Activated naive CD8-positive, alpha-beta T cell treated with anti-CD3 and anti-CD28 coated beads, Interleukin-2, amount 10 ng/mL, durations not matched to agents 7 days and 5 days (primary cell): ENCODE measurements at regions not wholly inside any gene's neighbourhood (a gene's known extent, or its start where the extent isn't known, plus 50 kb on each side); places are given as distances from the start of the nearest gene placed in this dataset.

Source experiments
- ATAC-seq: fragments of 150-1000 bp; cut with Tn5 transposase; one replicate; pipeline ENCODE4 v1.10.0; 2021; ENCODE audit warnings: low read depth, moderate library complexity
- POLR2A ChIA-PET: fragments of 350-600 bp; sonication (Branson Sonifier 250); formaldehyde crosslinking; loops from one replicate; lab custom pipeline; 2021; ENCODE audit warnings: antibody characterized with exemption; lab: Charles Lee
- DNase-seq: peaks from one replicate; pipeline ENCODE4 v3.0.0; 2021
- H3K27ac Mint-ChIP-seq: one replicate; pipeline ENCODE4 v1.8.0; 2022; ENCODE audit warnings: mild to moderate bottlenecking, mixed read lengths
- H3K27me3 Mint-ChIP-seq: one replicate; pipeline ENCODE4 v1.8.0; 2022; ENCODE audit warnings: mild to moderate bottlenecking, moderate library complexity, mixed read lengths
- H3K36me3 Mint-ChIP-seq: one replicate; pipeline ENCODE4 v1.8.0; 2021; ENCODE audit warnings: mild to moderate bottlenecking, mixed read lengths
- H3K4me1 Mint-ChIP-seq: one replicate; pipeline ENCODE4 v1.8.0; 2021; ENCODE audit warnings: mixed read lengths
- H3K4me3 Mint-ChIP-seq: one replicate; pipeline ENCODE4 v1.8.0; 2022; ENCODE audit warnings: mild to moderate bottlenecking, moderate library complexity, mixed read lengths
- H3K9me3 Mint-ChIP-seq: one replicate; pipeline ENCODE4 v1.8.0; 2021; ENCODE audit warnings: mixed read lengths

- POLR2A ChIA-PET: interaction anchor here (1.2 kb wide), 1 partner anchor 12 kb away, joined by 4 read pairs; no protein-coding TSS in a partner anchor
- ATAC-seq: no peak
- peaks cover 13% of the 10 kb centered on the region for H3K4me1 Mint-ChIP-seq
These were observed 86.1 kb upstream of the BZW1 start for GRCh38 chr2:200725596-200725995.

GRCh38 chr2:200728630-200729029 is 83.1 kb upstream of the BZW1 start:
- no peak for DNase-seq
- Mint-ChIP-seq H3K4me1 (peaks cover 13% of the 10 kb centered on the region), H3K27ac (no peak overlapping the region), H3K27me3 (peaks cover 17% of the 10 kb centered on the region), H3K9me3 (no peaks in the 10 kb centered on the region), H3K36me3 (no peaks in the 10 kb centered on the region), H3K4me3 (no peak overlapping the region)
- POLR2A ChIA-PET: no interaction called here
- ATAC-seq: no peak

More at GRCh38 chr2:200725596-200725995, 86.1 kb upstream of the BZW1 start:
- peaks cover 3% of the 10 kb centered on the region for H3K36me3 Mint-ChIP-seq
- H3K27ac Mint-ChIP-seq: no peak overlapping the region
- H3K4me3 Mint-ChIP-seq: no peak overlapping the region
- peaks cover under 1% of the 10 kb centered on the region for H3K9me3 Mint-ChIP-seq
- no peak for DNase-seq
- H3K27me3 Mint-ChIP-seq: peaks cover 19% of the 10 kb centered on the region

GRCh38 chr2:200730302-200730701 is 81.4 kb upstream of the BZW1 start:
- peaks cover 16% of the 10 kb centered on the region for H3K4me1 Mint-ChIP-seq
- H3K36me3 Mint-ChIP-seq: no peaks in the 10 kb centered on the region
- H3K4me3 Mint-ChIP-seq: no peak overlapping the region
- ATAC-seq (no peak), DNase-seq (no peak)
- H3K9me3 Mint-ChIP-seq: no peaks in the 10 kb centered on the region
- H3K27ac Mint-ChIP-seq: no peak overlapping the region
- H3K27me3 Mint-ChIP-seq: peaks cover 12% of the 10 kb centered on the region
- POLR2A ChIA-PET: no interaction called here

- no peak for DNase-seq
- H3K4me1 Mint-ChIP-seq: peaks cover 16% of the 10 kb centered on the region
- no peak overlapping the region for H3K4me3 Mint-ChIP-seq
- H3K27me3 Mint-ChIP-seq: peaks cover 12% of the 10 kb centered on the region
- no peaks in the 10 kb centered on the region for H3K36me3 Mint-ChIP-seq
- POLR2A ChIA-PET: no interaction called here
- no peak for ATAC-seq
- no peak overlapping the region for H3K27ac Mint-ChIP-seq
- no peaks in the 10 kb centered on the region for H3K9me3 Mint-ChIP-seq
These were observed 80.8 kb upstream of the BZW1 start for GRCh38 chr2:200730960-200731359.

- ATAC-seq (no peak), DNase-seq (no peak)
- H3K9me3 Mint-ChIP-seq: no peaks in the 10 kb centered on the region
- no peaks in the 10 kb centered on the region for H3K36me3 Mint-ChIP-seq
- H3K27me3 Mint-ChIP-seq: peaks cover 5% of the 10 kb centered on the region
- peaks cover 9% of the 10 kb centered on the region for H3K4me1 Mint-ChIP-seq
- no peak overlapping the region for H3K27ac Mint-ChIP-seq
- POLR2A ChIA-PET: no interaction called here
- no peak overlapping the region for H3K4me3 Mint-ChIP-seq
These were observed 78.8 kb upstream of the BZW1 start for GRCh38 chr2:200732866-200733265.

DNA sequence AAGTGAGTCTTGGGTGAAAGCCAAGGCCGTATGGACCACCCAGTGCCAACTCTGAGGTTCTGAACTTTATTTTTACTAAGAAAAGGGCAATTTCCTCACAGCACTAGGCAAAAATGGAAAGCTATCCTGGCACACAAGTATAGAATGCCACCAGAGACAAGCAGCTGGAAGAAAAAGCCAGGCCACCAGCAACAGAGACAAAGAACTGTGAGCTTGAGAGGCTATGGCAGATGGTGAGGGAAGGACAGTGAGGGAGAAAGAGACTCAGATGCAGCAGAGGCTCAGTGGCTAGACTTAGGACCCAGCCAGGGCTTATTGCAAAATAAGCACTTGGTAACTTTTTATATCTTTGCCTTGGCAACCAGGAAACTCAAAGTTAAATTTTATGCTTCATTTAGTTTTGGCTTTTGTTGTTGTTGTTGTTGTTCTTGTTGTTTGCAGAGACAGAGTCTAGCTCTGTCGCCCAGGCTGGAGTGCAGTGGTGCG is 78.0 kb upstream of the BZW1 start:
- Mint-ChIP-seq H3K9me3 (no peaks in the 10 kb centered on the region), H3K36me3 (no peaks in the 10 kb centered on the region), H3K27me3 (peaks cover 5% of the 10 kb centered on the region), H3K4me1 (peaks cover 9% of the 10 kb centered on the region), H3K27ac (no peak overlapping the region), H3K4me3 (no peak overlapping the region)
- DNase-seq (no peak), ATAC-seq (no peak)
- POLR2A ChIA-PET: no interaction called here

GRCh38 chr2:200735061-200735460 is 76.6 kb upstream of the BZW1 start:
- no peaks in the 10 kb centered on the region for H3K36me3 Mint-ChIP-seq
- ATAC-seq (no peak), DNase-seq (no peak)
- peaks cover 14% of the 10 kb centered on the region for H3K27me3 Mint-ChIP-seq
- peaks cover 9% of the 10 kb centered on the region for H3K4me1 Mint-ChIP-seq
- no peaks in the 10 kb centered on the region for H3K9me3 Mint-ChIP-seq
- no peak overlapping the region for H3K4me3 Mint-ChIP-seq
- H3K27ac Mint-ChIP-seq: no peak overlapping the region
- POLR2A ChIA-PET: interaction anchor here (1.0 kb wide), 1 partner anchor 22 kb away, joined by 5 read pairs; no protein-coding TSS in a partner anchor

GRCh38 chr2:200736646-200737274 is 75.0 kb upstream of the BZW1 start:
- Mint-ChIP-seq H3K9me3 (no peaks in the 10 kb centered on the region), H3K4me3 (no peak overlapping the region), H3K27me3 (peaks cover 12% of the 10 kb centered on the region), H3K27ac (no peak overlapping the region), H3K36me3 (no peaks in the 10 kb centered on the region), H3K4me1 (peaks cover 9% of the 10 kb centered on the region)
- POLR2A ChIA-PET: interaction anchor here (0.6 kb wide), 2 partner anchors 379 to 1530 kb away, joined by 3 read pairs; no protein-coding TSS in a partner anchor
- ATAC-seq (no peak), DNase-seq (no peak)

DNA sequence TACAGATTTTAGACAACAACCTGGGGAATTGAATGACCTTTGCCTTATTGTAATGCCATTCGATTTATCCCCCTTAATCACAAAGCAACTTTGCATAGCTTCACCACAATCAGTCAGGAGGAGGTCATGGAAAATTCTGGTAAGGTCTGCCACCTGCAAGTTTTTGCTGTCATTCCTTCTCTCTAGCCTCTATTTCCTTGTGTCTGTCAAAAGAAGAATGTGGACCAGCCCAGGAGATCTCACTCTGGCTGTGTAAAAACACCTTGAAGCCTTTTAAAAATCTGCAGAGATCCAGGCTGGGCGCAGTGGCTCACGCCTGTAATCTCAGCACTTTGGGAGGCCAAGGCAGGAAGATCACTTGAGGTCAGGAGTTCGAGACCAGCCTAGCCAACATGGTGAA is 74.1 kb upstream of the BZW1 start:
- Mint-ChIP-seq H3K4me3 (no peak overlapping the region), H3K4me1 (peaks cover 9% of the 10 kb centered on the region), H3K36me3 (no peaks in the 10 kb centered on the region), H3K9me3 (no peaks in the 10 kb centered on the region), H3K27me3 (peaks cover 12% of the 10 kb centered on the region), H3K27ac (no peak overlapping the region)
- ATAC-seq (no peak), DNase-seq (no peak)
- POLR2A ChIA-PET: no interaction called here

DNA sequence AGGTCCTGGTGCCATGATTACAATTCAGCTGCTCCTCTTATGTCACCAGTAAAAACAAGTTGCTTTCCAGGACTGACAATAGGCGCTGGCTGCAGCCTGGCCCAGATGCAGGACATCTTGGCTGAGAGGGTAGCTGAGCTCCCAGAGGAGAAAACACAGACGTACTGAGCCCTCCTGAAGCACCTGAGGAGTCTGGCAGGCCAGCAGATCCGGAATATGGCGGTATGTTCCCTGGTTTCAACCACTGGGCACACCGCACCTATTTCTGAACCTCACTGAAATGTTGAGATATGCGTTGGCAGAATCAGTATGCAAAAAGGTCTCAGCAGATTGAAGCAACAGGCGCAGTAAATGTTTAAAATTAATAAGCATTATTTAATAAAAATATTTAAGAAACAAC is 73.1 kb upstream of the BZW1 start:
- H3K27ac Mint-ChIP-seq: no peak overlapping the region
- POLR2A ChIA-PET: no interaction called here
- peaks cover 9% of the 10 kb centered on the region for H3K4me1 Mint-ChIP-seq
- no peaks in the 10 kb centered on the region for H3K36me3 Mint-ChIP-seq
- DNase-seq (no peak), ATAC-seq (no peak)
- H3K27me3 Mint-ChIP-seq: peaks cover 11% of the 10 kb centered on the region
- no peaks in the 10 kb centered on the region for H3K9me3 Mint-ChIP-seq
- no peak overlapping the region for H3K4me3 Mint-ChIP-seq

- ATAC-seq (no peak), DNase-seq (no peak)
- Mint-ChIP-seq H3K27me3 (peaks cover 9% of the 10 kb centered on the region), H3K9me3 (no peaks in the 10 kb centered on the region), H3K4me1 (peaks cover 3% of the 10 kb centered on the region), H3K36me3 (no peaks in the 10 kb centered on the region), H3K4me3 (no peak overlapping the region), H3K27ac (no peak overlapping the region)
- POLR2A ChIA-PET: no interaction called here
These were observed 70.8 kb upstream of the BZW1 start for GRCh38 chr2:200740907-200741306.

DNA sequence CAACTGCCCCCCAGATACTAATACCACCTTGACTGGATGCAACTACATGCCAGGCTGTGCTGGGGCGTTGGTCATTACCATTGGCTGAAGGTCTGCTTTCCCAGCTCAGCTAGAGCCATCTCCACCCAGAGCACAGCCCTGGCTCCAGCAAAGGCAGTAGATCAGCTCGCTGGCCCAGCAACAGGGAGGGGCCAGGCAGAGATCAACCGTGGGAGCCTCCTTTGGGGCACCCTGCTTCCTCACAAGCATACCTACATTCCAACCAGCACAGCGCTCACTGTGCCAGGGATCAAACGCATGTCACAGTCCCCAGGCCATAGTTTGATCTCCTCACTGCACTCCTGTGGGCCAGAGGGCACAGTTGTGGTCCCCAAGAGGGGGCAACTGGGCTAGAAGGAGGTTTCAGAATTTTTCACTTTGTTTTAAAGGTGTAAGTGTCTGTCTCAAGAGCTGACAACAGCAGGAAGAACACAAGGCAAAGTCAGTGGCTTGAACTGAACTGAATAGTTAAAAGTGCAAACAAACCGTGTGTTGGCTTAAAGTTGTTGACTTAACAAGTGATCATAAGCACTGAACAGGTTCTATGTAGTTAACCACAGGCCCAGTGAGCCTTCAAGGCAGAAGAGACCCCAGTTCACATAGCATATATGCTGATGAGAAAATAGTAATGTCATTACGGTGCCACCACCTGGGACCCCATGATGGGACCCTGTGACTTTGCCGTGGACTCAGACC is 70.1 kb upstream of the BZW1 start:
- H3K4me3 Mint-ChIP-seq: no peak overlapping the region
- H3K4me1 Mint-ChIP-seq: no peaks in the 10 kb centered on the region
- no peaks in the 10 kb centered on the region for H3K9me3 Mint-ChIP-seq
- no peak overlapping the region for H3K27ac Mint-ChIP-seq
- ATAC-seq: no peak
- no peak for DNase-seq
- POLR2A ChIA-PET: no interaction called here
- H3K27me3 Mint-ChIP-seq: peaks cover 9% of the 10 kb centered on the region
- H3K36me3 Mint-ChIP-seq: no peaks in the 10 kb centered on the region

DNA sequence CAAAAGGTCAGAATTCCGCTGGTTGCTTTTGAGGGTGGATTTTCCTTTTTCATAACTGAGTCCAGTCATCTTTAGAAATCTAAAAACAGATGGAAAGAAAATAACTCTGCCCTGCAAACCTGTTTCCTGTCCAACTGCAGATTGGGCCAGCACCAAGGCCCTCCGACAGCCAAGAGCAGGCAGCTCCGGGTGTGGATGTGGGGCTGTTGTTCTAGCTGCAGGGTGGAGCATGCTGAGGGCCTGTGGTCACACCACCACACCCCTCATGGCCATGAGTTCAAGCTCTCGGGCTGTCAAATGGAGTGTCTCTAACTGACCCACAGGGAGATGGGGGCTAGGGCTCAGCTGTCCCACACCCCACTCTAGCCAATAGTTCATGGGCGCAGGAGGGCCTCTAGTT is 69.3 kb upstream of the BZW1 start:
- H3K36me3 Mint-ChIP-seq: no peaks in the 10 kb centered on the region
- no peak overlapping the region for H3K4me3 Mint-ChIP-seq
- peaks cover 9% of the 10 kb centered on the region for H3K27me3 Mint-ChIP-seq
- H3K9me3 Mint-ChIP-seq: no peaks in the 10 kb centered on the region
- no peaks in the 10 kb centered on the region for H3K4me1 Mint-ChIP-seq
- POLR2A ChIA-PET: no interaction called here
- no peak for ATAC-seq
- DNase-seq: no peak
- no peak overlapping the region for H3K27ac Mint-ChIP-seq
